ENCODE measurements at regions not wholly inside any gene's neighbourhood (a gene's known extent, or its start where the extent isn't known, plus 50 kb on each side); places are given as distances from the start of the nearest gene placed in this dataset.
A peak's percentile ranks its signal among the peaks of the same experiment; 100 is the strongest.

DNA sequence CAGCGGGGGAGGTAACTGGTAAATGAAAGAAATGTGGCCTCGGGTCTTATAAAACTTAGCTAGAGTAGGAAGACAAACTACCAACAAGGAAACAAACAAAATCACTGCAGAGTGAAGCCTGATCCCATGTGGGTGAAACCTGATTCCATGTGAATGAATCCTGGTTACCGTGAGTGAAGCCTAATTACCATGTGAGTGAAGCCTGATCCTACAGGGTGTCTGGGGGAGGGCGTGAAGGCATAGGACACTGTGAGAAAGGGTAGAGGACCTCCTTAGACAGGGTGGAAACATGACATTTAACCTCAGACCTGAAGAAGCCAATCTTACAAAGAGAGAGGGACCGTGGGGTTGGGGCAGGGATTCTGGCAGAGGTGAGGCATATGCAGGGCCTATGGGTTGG lies 106.2 kb upstream of the USP47 start:
- no peak for DNase-seq (ENCODE audit: low read depth)
- TF ChIP-seq, protein P1, sequence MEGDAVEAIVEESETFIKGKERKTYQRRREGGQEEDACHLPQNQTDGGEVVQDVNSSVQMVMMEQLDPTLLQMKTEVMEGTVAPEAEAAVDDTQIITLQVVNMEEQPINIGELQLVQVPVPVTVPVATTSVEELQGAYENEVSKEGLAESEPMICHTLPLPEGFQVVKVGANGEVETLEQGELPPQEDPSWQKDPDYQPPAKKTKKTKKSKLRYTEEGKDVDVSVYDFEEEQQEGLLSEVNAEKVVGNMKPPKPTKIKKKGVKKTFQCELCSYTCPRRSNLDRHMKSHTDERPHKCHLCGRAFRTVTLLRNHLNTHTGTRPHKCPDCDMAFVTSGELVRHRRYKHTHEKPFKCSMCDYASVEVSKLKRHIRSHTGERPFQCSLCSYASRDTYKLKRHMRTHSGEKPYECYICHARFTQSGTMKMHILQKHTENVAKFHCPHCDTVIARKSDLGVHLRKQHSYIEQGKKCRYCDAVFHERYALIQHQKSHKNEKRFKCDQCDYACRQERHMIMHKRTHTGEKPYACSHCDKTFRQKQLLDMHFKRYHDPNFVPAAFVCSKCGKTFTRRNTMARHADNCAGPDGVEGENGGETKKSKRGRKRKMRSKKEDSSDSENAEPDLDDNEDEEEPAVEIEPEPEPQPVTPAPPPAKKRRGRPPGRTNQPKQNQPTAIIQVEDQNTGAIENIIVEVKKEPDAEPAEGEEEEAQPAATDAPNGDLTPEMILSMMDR (IDR thresholded peaks at IDR 0.05; ENCODE audit: low read depth, low read length) = no peak
- TF ChIP-seq, protein P2, sequence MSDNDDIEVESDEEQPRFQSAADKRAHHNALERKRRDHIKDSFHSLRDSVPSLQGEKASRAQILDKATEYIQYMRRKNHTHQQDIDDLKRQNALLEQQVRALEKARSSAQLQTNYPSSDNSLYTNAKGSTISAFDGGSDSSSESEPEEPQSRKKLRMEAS (IDR thresholded peaks at IDR 0.05; ENCODE audit: low read depth, low read length) = no peak
- TF ChIP-seq POLR2A (IDR thresholded peaks at IDR 0.05; ENCODE audit: extremely low read depth, insufficient read length) (no peak), MYC (IDR thresholded peaks at IDR 0.05; ENCODE audit: low read depth, low read length) (no peak)
- H3K4me3 ChIP-seq (ENCODE audit: low read depth, low read length) = no peak overlapping the region

DNA sequence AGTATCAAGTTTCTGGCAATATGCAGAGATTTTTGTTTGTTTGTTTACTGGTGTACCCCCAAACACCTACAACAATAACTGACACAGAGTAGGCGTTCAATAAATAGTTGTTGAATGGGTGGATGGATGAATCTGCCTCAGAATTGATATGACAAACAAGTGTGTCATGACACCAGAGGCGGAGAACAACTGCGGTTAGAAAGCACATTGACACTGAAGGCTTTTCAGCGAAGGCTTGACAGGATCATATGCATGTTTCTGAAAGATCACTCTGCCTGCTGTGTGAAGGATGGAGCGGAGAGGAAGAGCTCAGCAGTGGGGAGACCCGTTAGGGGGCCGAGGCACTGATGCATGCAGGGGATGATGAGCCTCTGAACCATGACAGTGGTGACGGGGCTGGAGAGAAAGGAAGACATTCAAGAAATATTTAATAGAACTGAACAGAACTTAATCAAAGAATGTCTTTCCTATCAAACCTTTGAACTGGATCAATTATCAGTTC lies 108.5 kb upstream of the USP47 start:
- TF ChIP-seq, protein P2 (IDR thresholded peaks at IDR 0.05; ENCODE audit: low read depth, low read length) = no peak
- TF ChIP-seq MYC (IDR thresholded peaks at IDR 0.05; ENCODE audit: low read depth, low read length) = no peak
- TF ChIP-seq POLR2A (IDR thresholded peaks at IDR 0.05; ENCODE audit: extremely low read depth, insufficient read length) = no peak
- TF ChIP-seq, protein P1 (IDR thresholded peaks at IDR 0.05; ENCODE audit: low read depth, low read length) = no peak
- no peak for DNase-seq (ENCODE audit: low read depth)
- H3K4me3 ChIP-seq (ENCODE audit: low read depth, low read length) = no peak overlapping the region

DNA sequence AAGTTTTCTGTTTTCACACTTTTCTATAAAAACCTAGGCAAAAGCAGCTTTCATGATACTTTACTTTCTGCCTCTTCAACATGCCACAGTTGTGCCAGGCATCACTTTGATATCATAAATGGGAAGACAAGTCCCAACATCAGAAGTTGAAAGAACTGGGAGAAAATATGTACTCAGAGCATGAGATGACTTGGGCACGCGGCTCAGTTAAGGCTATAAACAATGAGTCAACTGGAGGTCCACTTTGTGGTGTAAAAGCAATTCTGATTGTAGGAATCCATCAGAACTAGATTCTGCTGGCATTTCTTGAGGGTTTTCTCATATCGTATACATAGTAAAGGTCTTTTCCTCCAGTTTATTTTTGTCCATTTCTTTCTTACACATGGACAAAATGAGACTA lies 109.7 kb upstream of the USP47 start:
- DNase-seq (ENCODE audit: low read depth) = no peak
- H3K4me3 ChIP-seq (ENCODE audit: low read depth, low read length) = no peak overlapping the region
- TF ChIP-seq MYC (IDR thresholded peaks at IDR 0.05; ENCODE audit: low read depth, low read length) = no peak
- TF ChIP-seq POLR2A (IDR thresholded peaks at IDR 0.05; ENCODE audit: extremely low read depth, insufficient read length) = no peak
- TF ChIP-seq, protein P2 (IDR thresholded peaks at IDR 0.05; ENCODE audit: low read depth, low read length) = no peak
- TF ChIP-seq, protein P1 (IDR thresholded peaks at IDR 0.05; ENCODE audit: low read depth, low read length) = no peak

DNA sequence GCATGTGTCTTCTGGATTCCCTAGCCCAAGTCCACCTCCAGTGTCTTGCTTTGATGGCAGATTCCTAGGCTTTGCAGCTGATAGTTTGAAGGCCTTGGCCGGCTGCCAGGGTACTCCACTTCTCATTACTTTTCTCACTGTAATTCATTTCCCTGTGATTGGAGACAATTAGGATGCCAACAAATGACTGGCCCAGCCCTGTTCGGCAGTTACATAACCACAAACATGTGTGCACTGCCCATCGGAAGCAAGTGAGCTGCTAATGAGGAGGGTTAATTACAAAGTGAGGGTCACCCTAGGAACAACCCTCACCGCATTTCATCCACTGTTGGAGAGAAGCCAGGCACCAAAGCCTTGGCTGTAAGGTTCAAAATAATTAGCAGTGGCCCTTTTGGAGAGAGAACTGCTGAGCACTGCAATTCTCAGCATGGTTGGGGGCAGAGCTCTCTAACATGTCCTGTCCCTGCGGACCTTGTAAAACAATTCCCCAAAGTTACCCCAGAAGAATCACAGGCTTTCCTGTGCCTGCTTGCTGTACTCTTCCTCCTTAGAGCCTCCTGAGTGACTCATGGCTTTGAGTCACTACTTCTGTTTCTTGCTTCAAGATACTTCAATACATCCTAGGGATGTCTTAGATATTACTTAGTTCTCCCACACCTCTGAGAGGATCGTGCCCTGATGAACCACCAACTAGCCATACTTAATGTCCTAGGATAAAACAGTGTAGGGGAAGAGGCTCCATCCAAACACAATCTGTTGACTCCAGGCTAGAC lies 109.7 kb upstream of the GALNT18 start:
- H3K4me3 ChIP-seq (ENCODE audit: low read depth, low read length) = no peak overlapping the region
- DNase-seq (ENCODE audit: low read depth) = peak; percentile 13
- no peak for TF ChIP-seq POLR2A (IDR thresholded peaks at IDR 0.05; ENCODE audit: extremely low read depth, insufficient read length)

DNA sequence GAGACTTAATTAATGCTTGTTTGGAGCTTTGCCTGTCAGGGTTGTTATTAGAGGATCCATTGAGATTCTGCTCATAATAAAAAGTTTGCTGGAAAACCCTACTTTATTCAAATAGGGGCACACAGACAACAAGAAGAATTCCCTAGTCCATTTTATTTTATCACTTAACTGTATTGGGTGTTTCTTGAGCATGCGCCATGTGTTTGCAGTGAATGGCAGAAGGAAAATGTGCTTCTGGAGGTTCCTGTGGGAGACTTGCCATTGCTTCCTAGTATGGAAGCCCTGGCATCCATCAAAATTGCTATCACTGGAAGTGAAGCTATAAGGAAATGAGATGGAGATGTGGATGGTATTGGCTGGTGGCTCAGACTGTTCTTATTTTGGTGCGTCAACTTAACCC lies 106.6 kb upstream of the GALNT18 start:
- TF ChIP-seq POLR2A (IDR thresholded peaks at IDR 0.05; ENCODE audit: extremely low read depth, insufficient read length) = no peak
- TF ChIP-seq MYC (IDR thresholded peaks at IDR 0.05; ENCODE audit: low read depth, low read length) = no peak
- TF ChIP-seq, protein P1 (IDR thresholded peaks at IDR 0.05; ENCODE audit: low read depth, low read length) = no peak
- TF ChIP-seq, protein P2 (IDR thresholded peaks at IDR 0.05; ENCODE audit: low read depth, low read length) = no peak
- H3K4me3 ChIP-seq (ENCODE audit: low read depth, low read length) = no peak overlapping the region
- no peak for DNase-seq (ENCODE audit: low read depth)

DNA sequence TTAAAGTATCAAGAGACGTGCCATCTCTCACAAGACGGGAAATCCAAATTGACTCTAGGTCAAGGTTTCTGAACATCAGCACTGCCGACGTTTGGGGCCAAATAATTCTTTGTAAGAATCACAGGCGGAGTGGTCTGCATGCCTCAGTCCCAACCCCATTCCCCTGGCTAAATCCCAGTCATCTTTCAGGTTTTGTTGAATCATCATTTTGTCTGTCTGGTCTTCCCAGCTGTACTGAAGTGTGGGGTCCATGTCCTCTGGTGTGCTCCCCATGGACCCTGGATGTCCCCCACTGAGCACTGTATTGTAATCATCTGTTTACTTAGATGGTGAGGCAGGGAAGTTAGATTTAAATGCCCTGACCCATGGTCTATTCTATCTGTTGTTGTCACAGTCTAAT lies 103.6 kb upstream of the GALNT18 start:
- TF ChIP-seq MYC (IDR thresholded peaks at IDR 0.05; ENCODE audit: low read depth, low read length) (no peak), POLR2A (IDR thresholded peaks at IDR 0.05; ENCODE audit: extremely low read depth, insufficient read length) (no peak)
- TF ChIP-seq, protein P2 (IDR thresholded peaks at IDR 0.05; ENCODE audit: low read depth, low read length) = no peak
- TF ChIP-seq, protein P1 (IDR thresholded peaks at IDR 0.05; ENCODE audit: low read depth, low read length) = no peak
- no peak overlapping the region for H3K4me3 ChIP-seq (ENCODE audit: low read depth, low read length)
- no peak for DNase-seq (ENCODE audit: low read depth)
